ENCODE measurements at regions not wholly inside any gene's neighbourhood (a gene's known extent, or its start where the extent isn't known, plus 50 kb on each side); places are given as distances from the start of the nearest gene placed in this dataset.

DNA sequence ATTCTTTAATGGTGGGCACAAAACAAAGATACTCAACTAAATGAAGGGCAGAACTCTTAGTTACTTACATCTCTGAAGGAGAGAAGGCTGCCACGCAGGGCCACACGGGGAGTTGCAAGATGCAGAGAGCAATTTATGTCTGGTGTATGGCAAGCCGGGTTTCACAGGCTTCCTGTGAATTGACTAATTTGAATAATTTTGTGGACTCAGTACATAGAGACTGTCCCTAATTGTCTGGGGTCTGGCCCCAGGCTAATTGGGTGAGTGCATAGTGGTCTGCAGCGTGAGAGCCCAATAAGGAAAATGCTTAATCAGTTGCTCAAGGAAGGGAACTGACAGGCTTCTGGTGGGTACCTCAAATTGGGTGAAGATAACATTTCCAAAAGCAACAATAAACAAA, 205.7 kb downstream of the OTOR start:
- CTCF ChIA-PET, result no interaction called here

DNA sequence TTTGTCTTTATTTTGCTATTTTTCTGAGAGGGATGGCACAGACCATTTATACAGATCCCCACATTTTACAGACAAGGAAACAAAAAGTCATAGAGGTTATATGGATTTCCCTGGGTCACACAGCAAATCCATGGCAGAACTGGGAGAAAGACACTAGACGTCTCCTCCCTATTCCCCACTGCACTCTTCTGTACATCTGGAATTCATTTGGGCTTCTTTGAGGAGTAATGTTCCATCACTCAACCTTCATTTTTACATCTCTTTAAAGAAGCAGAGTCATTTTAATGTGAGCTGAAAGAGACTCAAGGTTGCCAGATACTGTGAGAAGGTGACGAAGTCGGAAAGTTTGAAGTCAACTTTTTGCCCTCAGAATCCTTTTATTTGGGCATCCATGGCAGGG, 207.3 kb downstream of the OTOR start:
- peaks cover 7% of the 10 kb centered on the region for H3K9me3 Mint-ChIP-seq
- CTCF ChIA-PET, result no interaction called here

More for the DNA sequence above, 205.7 kb downstream of the OTOR start:
- H3K27me3 Mint-ChIP-seq (ENCODE audit: low read depth), result no peaks in the 10 kb centered on the region
- no peak overlapping the region for H3K4me3 Mint-ChIP-seq
- no peak for DNase-seq
- no peaks in the 10 kb centered on the region for H3K4me1 Mint-ChIP-seq (ENCODE audit: low read depth)
- H3K9me3 Mint-ChIP-seq, result peaks cover 9% of the 10 kb centered on the region
- H3K36me3 Mint-ChIP-seq (ENCODE audit: low read depth), result no peaks in the 10 kb centered on the region
- intact Hi-C loops (cut with micrococcal nuclease), result no loop called here
- H3K27ac Mint-ChIP-seq, result no peak overlapping the region

DNA sequence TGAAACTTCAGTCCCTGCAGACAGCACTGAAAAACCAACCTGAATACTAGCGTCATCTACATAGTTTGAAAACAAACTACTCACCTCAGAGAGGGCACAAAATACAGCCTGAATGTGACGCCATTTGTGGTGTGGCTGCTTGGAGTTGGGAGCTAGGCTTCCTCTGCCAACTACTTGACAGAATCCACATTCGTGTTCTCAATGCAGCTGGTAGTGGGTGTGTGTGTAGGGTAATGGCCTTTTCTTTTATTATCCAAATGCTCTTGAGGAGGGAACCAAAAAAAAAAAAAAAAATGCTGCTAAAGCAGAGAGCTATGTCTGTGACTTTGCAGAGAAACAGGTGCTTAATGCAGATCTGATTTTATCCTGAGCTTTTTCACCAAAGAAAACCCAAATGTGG, 207.8 kb downstream of the OTOR start:
- H3K27me3 Mint-ChIP-seq (ENCODE audit: low read depth), result no peaks in the 10 kb centered on the region
- H3K36me3 Mint-ChIP-seq (ENCODE audit: low read depth), result no peaks in the 10 kb centered on the region
- CTCF ChIA-PET, result interaction anchor here (0.6 to 0.7 kb wide), 2 partner anchors 54 to 1247 kb away, joined by 4 to 5 read pairs; no protein-coding TSS in a partner anchor
- DNase-seq, result no peak
- peaks cover 3% of the 10 kb centered on the region for H3K9me3 Mint-ChIP-seq
- intact Hi-C loops (cut with micrococcal nuclease), result no loop called here
- no peak overlapping the region for H3K27ac Mint-ChIP-seq
- no peaks in the 10 kb centered on the region for H3K4me1 Mint-ChIP-seq (ENCODE audit: low read depth)
- H3K4me3 Mint-ChIP-seq, result no peak overlapping the region

More for the DNA sequence above, 207.3 kb downstream of the OTOR start:
- Mint-ChIP-seq H3K4me3 (no peak overlapping the region), H3K4me1 (ENCODE audit: low read depth) (no peaks in the 10 kb centered on the region), H3K27ac (no peak overlapping the region), H3K27me3 (ENCODE audit: low read depth) (no peaks in the 10 kb centered on the region), H3K36me3 (ENCODE audit: low read depth) (no peaks in the 10 kb centered on the region)
- intact Hi-C loops (cut with micrococcal nuclease), result no loop called here
- DNase-seq, result no peak

DNA sequence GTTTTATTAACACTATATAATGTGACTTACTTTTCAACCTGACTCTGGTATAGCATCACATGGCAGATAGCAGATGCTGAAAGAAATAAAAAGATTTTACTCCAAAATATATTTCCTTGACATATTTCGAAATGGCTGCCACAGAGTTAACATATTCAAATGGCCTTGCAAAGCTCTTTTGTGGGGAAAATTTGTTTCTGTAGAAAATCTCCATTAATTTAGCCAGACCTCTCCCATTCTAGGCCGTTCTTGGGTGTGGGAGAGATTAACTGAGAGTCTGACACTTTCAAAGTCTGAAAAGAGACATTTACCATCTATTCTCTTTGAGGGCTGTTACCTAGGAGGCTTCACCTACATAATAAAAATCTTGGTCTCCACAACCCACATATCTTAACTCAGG, 217.2 kb downstream of the OTOR start:
- peaks cover 9% of the 10 kb centered on the region for H3K9me3 Mint-ChIP-seq
- CTCF ChIA-PET, result no interaction called here

DNA sequence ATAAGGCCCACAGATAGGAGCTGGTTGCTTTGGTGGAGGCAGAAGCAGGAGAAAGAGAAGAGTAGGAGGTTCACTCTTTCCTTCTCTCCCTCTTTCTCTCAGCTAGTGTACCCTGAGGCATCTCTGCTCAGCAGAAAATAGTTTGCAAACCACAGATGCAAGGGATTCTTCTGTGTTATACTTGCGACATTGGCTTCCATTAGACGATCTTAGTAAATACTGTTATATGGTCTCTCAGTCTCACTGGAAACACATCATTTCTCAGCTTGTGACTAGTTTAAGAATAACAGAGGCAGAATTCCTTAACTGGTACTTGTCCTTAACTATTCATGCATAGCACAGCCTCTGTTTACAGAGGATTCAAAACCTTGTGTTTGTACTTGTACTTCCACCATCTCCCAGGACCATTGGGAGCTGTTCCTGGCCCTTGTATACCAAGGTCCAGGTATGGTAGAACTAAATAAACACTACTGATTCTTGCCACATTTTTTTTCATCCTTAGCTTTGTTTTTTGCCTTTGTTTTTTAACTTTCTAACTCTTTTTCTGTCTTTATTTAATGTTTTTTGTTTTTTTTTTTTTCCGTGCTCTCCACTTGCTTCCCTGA, 218.2 kb downstream of the OTOR start:
- Mint-ChIP-seq H3K4me1 (ENCODE audit: low read depth) (no peaks in the 10 kb centered on the region), H3K27ac (no peak overlapping the region), H3K27me3 (ENCODE audit: low read depth) (no peaks in the 10 kb centered on the region), H3K9me3 (peaks cover 9% of the 10 kb centered on the region), H3K36me3 (ENCODE audit: low read depth) (no peaks in the 10 kb centered on the region), H3K4me3 (no peak overlapping the region)
- CTCF ChIA-PET, result no interaction called here
- intact Hi-C loops (cut with micrococcal nuclease), result no loop called here
- no peak for DNase-seq

More for the DNA sequence above, 217.2 kb downstream of the OTOR start:
- intact Hi-C loops (cut with micrococcal nuclease), result no loop called here
- Mint-ChIP-seq H3K27me3 (ENCODE audit: low read depth) (no peaks in the 10 kb centered on the region), H3K27ac (no peak overlapping the region), H3K4me1 (ENCODE audit: low read depth) (no peaks in the 10 kb centered on the region), H3K4me3 (no peak overlapping the region), H3K36me3 (ENCODE audit: low read depth) (no peaks in the 10 kb centered on the region)
- DNase-seq, result no peak

DNA sequence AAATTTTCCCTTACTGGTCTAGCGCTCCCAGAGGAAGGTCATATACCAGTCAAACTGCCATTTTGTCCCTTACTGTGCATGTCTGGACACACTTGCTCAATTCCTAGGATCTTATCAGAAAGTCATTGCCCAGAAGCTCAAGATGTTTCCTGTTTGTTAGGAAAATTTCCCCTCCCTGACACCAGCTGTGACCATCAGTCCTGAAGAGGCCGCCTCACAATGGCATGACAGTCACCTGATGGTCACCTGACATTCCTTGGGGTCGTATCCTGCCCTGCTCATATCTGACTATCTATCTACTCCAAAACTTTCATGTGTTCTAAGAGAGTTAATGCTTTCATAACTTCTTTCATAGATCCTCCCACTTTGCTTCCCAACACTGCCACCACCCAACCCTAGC, 219.9 kb downstream of the OTOR start:
- no peak for DNase-seq
- Mint-ChIP-seq H3K36me3 (ENCODE audit: low read depth) (no peaks in the 10 kb centered on the region), H3K27ac (no peak overlapping the region), H3K4me3 (no peak overlapping the region), H3K27me3 (ENCODE audit: low read depth) (no peaks in the 10 kb centered on the region), H3K9me3 (peaks cover 3% of the 10 kb centered on the region), H3K4me1 (ENCODE audit: low read depth) (no peaks in the 10 kb centered on the region)
- intact Hi-C loops (cut with micrococcal nuclease), result no loop called here
- CTCF ChIA-PET, result no interaction called here

DNA sequence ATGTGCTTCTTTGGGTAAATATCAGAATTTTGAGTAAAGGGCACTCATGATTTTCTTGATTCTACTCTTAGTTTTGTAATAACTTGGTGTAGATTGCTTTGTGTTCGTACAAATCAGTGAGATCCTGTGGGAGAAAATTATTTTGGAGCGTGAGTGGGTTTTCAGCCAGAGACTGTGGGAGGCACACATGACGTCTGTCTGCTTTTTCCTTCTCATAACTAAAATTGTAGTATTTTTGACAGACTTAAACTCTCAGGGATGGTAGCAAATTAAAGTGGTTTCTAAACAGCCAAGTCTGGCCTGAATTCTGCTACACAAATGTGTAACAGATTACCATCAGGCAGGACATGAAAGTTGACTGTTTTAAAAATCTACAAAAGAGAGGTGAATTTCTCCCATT, 222.6 kb downstream of the OTOR start:
- no peak for DNase-seq
- CTCF ChIA-PET, result no interaction called here
- no peaks in the 10 kb centered on the region for H3K36me3 Mint-ChIP-seq (ENCODE audit: low read depth)
- intact Hi-C loops (cut with micrococcal nuclease), result no loop called here
- no peaks in the 10 kb centered on the region for H3K4me1 Mint-ChIP-seq (ENCODE audit: low read depth)
- H3K4me3 Mint-ChIP-seq, result no peak overlapping the region
- H3K9me3 Mint-ChIP-seq, result peaks cover 3% of the 10 kb centered on the region
- no peak overlapping the region for H3K27ac Mint-ChIP-seq
- no peaks in the 10 kb centered on the region for H3K27me3 Mint-ChIP-seq (ENCODE audit: low read depth)

DNA sequence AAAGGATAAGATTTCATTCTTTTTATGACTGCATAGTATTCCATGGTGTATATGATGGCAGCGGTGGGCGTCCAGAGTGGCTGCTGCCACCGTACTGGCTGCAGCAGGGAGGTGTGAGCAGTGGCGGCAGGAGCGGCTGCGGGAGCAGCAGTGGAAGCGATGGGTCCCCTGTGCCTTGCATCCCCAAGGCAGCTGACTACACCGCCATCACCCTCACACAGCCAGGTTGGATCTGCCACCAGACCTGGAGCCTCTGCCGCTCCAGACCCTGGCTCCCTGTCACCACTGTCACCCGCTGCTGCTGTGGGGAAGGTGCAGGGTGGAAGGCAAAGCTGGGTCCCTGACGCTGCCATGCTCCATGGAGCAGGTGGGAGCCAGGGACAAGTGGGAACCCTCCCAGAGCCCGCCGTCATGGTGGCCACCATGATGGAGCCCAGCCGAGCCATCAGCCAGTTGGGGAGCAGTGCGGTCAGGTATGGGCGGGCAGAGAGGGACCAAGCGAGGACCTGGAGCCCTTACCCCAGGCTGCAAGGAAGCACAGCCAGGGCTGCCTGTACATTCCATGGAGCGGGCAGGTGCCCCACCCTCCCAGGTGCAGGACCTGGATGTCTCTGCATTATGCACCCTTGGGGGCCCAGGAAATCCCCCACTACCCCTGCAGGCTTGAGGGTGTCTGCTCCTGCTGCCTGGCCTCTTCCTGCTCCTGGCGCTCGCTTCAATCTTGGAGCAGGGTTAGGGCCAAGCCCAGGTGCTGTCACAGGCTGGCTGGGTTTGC, 226.1 kb downstream of the OTOR start:
- intact Hi-C loops (cut with micrococcal nuclease), result no loop called here
- CTCF ChIA-PET, result no interaction called here
- no peak overlapping the region for H3K27ac Mint-ChIP-seq

DNA sequence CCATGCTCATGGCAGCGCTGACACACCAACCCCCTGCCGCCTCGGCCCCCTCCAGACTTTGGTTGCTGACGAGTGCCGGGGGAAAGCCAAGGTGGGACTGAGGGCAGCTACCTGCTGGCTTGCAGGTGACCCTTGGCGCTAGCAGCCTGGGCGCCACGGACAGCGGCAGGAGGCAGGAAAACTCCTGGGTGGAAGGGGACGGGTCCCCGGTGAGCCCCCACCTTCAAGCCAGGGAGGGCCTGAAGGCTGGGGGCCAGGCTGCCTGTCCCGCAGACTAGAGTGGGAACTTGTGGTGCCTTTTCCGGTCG, 226.7 kb downstream of the OTOR start:
- Mint-ChIP-seq H3K27ac (no peak overlapping the region), H3K27me3 (ENCODE audit: low read depth) (no peaks in the 10 kb centered on the region), H3K4me1 (ENCODE audit: low read depth) (no peaks in the 10 kb centered on the region), H3K4me3 (no peak overlapping the region), H3K9me3 (no peaks in the 10 kb centered on the region), H3K36me3 (ENCODE audit: low read depth) (no peaks in the 10 kb centered on the region)
- DNase-seq, result no peak
- intact Hi-C loops (cut with micrococcal nuclease), result no loop called here
- CTCF ChIA-PET, result no interaction called here

More for the DNA sequence above, 226.1 kb downstream of the OTOR start:
- H3K27me3 Mint-ChIP-seq (ENCODE audit: low read depth), result no peaks in the 10 kb centered on the region
- H3K36me3 Mint-ChIP-seq (ENCODE audit: low read depth), result no peaks in the 10 kb centered on the region
- no peaks in the 10 kb centered on the region for H3K9me3 Mint-ChIP-seq
- no peaks in the 10 kb centered on the region for H3K4me1 Mint-ChIP-seq (ENCODE audit: low read depth)
- H3K4me3 Mint-ChIP-seq, result no peak overlapping the region
- no peak for DNase-seq

DNA sequence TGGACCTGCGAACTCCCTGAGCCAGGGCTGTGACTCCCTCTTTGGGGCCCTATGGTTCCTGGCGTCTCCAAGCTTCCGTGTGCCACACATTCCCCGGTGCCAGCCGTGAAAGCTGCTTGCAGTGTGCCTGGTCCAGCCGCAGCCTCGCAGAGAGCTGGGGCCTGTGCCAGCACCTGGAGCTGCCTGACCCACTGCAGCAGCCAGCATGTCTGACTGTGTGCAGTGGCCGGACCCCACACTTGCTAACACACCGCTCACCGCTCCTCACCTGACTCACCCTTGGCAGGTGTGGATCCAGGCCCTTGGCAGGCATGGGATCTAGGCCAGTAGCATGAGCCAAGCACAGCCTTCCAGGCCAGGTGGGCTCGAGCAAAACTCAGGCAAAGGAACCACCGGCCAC, 227.5 kb downstream of the OTOR start:
- H3K27me3 Mint-ChIP-seq (ENCODE audit: low read depth), result no peaks in the 10 kb centered on the region
- CTCF ChIA-PET, result no interaction called here
- H3K4me3 Mint-ChIP-seq, result no peak overlapping the region
- H3K9me3 Mint-ChIP-seq, result no peaks in the 10 kb centered on the region
- no peaks in the 10 kb centered on the region for H3K4me1 Mint-ChIP-seq (ENCODE audit: low read depth)
- intact Hi-C loops (cut with micrococcal nuclease), result no loop called here
- H3K36me3 Mint-ChIP-seq (ENCODE audit: low read depth), result no peaks in the 10 kb centered on the region
- no peak overlapping the region for H3K27ac Mint-ChIP-seq
- no peak for DNase-seq

DNA sequence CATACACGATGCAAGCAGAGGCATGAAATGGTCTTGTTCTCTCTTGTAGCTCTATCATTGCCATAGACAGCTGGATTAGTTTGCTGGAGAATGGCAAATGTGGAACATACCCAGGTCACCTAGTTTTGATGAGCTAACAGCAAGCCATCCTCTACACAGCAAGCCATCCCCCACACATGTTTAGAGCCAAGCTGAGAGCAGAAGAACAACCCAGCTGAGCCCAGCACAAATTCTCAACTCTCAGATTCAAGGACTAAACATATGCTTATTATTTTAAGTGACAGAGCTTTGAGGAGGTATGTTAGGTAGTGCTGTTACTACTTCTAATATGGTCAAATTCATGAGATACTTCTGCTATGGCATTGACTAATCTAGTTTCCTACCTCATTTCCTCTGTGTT, 230.3 kb downstream of the OTOR start:
- Mint-ChIP-seq H3K27ac (no peak overlapping the region), H3K9me3 (peaks cover 2% of the 10 kb centered on the region), H3K4me1 (ENCODE audit: low read depth) (no peaks in the 10 kb centered on the region), H3K4me3 (no peak overlapping the region), H3K36me3 (ENCODE audit: low read depth) (no peaks in the 10 kb centered on the region), H3K27me3 (ENCODE audit: low read depth) (no peaks in the 10 kb centered on the region)
- intact Hi-C loops (cut with micrococcal nuclease), result no loop called here
- no peak for DNase-seq
- CTCF ChIA-PET, result no interaction called here

DNA sequence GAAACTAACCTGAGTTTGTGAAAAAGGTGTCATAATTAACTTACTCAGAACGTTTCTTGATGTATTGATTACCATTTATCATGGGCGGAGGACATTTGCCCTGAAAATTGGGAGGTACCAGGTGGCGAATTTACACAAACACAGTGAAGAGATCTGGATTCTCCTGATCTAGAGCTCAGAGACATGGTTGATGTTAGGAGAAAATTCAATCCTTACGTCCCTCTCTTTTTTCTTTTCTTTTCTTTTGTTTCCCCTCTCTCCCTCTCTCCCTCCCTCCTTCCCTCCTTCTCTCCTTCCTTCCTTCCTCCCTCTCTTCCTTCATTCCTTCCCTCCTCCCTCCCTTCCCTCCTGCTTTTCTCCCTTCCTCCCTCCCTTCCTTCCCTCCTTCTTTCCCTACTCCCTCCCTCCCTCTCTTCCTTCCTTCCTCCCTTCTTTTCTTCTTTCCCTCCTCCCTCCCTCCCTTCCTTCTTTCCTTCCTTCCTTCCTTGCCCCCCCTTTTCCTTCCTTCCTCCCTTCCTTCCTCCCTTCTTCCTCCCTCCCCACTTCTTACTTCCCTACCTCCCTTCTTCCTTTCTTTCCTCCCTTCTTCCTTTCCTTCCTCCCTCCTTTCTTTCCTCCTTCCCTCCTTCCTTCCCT, 234.1 kb downstream of the OTOR start:
- CTCF ChIA-PET, result no interaction called here
- intact Hi-C loops (cut with micrococcal nuclease), result no loop called here
- no peak for DNase-seq
- Mint-ChIP-seq H3K36me3 (ENCODE audit: low read depth) (no peaks in the 10 kb centered on the region), H3K27me3 (ENCODE audit: low read depth) (no peaks in the 10 kb centered on the region), H3K27ac (no peak overlapping the region), H3K4me1 (ENCODE audit: low read depth) (no peaks in the 10 kb centered on the region), H3K4me3 (no peak overlapping the region), H3K9me3 (peaks cover 2% of the 10 kb centered on the region)

DNA sequence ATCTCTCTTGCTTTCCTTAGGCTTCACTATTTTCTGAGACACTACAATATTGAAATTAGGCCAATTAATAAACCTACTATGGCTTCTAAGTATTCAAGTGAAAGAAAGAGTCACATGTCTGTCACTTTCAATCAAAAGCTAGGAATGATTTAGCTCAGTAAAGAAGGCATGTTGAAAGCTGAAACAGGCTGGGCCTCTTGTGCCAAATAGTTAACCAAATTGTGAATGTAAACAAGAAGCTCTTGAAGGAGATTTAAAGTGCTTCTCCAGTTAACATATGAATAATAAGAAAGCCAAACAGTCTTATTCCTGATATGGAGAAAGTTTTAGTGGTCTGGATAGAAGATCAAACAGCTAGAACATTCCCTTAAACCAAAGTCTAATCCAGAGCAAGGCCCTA, 236.3 kb downstream of the OTOR start:
- peaks cover 2% of the 10 kb centered on the region for H3K9me3 Mint-ChIP-seq
- no peaks in the 10 kb centered on the region for H3K4me1 Mint-ChIP-seq (ENCODE audit: low read depth)
- no peaks in the 10 kb centered on the region for H3K36me3 Mint-ChIP-seq (ENCODE audit: low read depth)
- CTCF ChIA-PET, result no interaction called here
- no peak overlapping the region for H3K27ac Mint-ChIP-seq
- intact Hi-C loops (cut with micrococcal nuclease), result no loop called here
- no peak for DNase-seq
- no peaks in the 10 kb centered on the region for H3K27me3 Mint-ChIP-seq (ENCODE audit: low read depth)
- H3K4me3 Mint-ChIP-seq, result no peak overlapping the region
